Sigmoid colon (tissue), 6 donors: ENCODE measurements at regions not wholly inside any gene's neighbourhood (a gene's known extent, or its start where the extent isn't known, plus 50 kb on each side); places are given as distances from the start of the nearest gene placed in this dataset.

Experiments used
- DNase-seq: peaks from one replicate; pipeline ENCODE4 v3.0.0-alpha.2; 2019
- H3K27ac ChIP-seq, 4 donors: fragments of 200-600 bp; sonication (generic); one replicate each; pipeline ENCODE4 v1.5.1; 2016 to 2019; ENCODE audit warnings: mild to moderate bottlenecking in 1 of 4
- H3K27me3 ChIP-seq, 3 donors: fragments of 200-600 bp; sonication (generic); one replicate each; pipeline ENCODE4 v1.5.1; 2019; ENCODE audit warnings: mild to moderate bottlenecking in 1 of 3
- H3K36me3 ChIP-seq, 4 donors: fragments of 200-600 bp; sonication (generic); one replicate each; pipeline ENCODE4 v1.5.1; 2016 to 2019
- H3K4me1 ChIP-seq, 4 donors: fragments of 200-600 bp; sonication (generic); one replicate each; pipeline ENCODE4 v1.5.1; 2017 to 2019
- H3K4me3 ChIP-seq, 4 donors: fragments of 200-600 bp; sonication (generic); one replicate each; pipeline ENCODE4 v1.5.1; 2017 to 2019; ENCODE audit warnings: mild to moderate bottlenecking in 2 of 4, moderate library complexity in 1 of 4
- H3K9me3 ChIP-seq, 4 donors: fragments of 200-600 bp in 3 of 4; sonication (generic) in 3 of 4; one replicate each; pipeline versions ENCODE4 v1.5.1 to v1.6.1; 2013 to 2019
- EP300 ChIP-seq, 4 donors: sonication (generic); formaldehyde crosslinking; IDR thresholded peaks; one replicate each; pipeline ENCODE4 v1.6.1; 2017; ENCODE audit warnings: antibody characterized with exemption in 4 of 4
- POLR2A ChIP-seq, 2 donors: fragments of 450-650 bp; IDR thresholded peaks; one replicate each; pipeline ENCODE4 v1.6.1; 2016; ENCODE audit warnings: antibody characterized with exemption in 2 of 2, mild to moderate bottlenecking in 2 of 2, moderate library complexity in 2 of 2
- POLR2AphosphoS5 ChIP-seq, 4 donors: sonication (generic); formaldehyde crosslinking; IDR thresholded peaks; one replicate each; pipeline ENCODE4 v1.6.1; 2017; ENCODE audit warnings: antibody characterized with exemption in 4 of 4
- WGBS, 2 donors: extraction: QIAGEN DNeasy Blood & Tissue Kit; methylation state at CpG; one replicate each; pipeline ENCODE4 v1.1.7; 2013; 5-methylcytosine and 5-hydroxymethylcytosine counted together
- intact Hi-C: fragments of 100-400 bp; cut with DNase I; formaldehyde crosslinking; loops from one replicate; pipeline ENCODE4 v1.15.1; 2023
- TF ChIP-seq, protein P1 (sequence below), 4 experiments: fragments of 450-650 bp in 3 of 4; fragments of 200-600 bp in 1 of 4; IDR thresholded peaks; one replicate each; pipeline ENCODE4 v1.5.1; 2016 to 2019; ENCODE audit warnings: antibody characterized with exemption in 4 of 4, mild to moderate bottlenecking in 3 of 4, moderate library complexity in 2 of 4
- donor health status: healthy with polysubstance abuse.
- donor health status: healthy.

DNA sequence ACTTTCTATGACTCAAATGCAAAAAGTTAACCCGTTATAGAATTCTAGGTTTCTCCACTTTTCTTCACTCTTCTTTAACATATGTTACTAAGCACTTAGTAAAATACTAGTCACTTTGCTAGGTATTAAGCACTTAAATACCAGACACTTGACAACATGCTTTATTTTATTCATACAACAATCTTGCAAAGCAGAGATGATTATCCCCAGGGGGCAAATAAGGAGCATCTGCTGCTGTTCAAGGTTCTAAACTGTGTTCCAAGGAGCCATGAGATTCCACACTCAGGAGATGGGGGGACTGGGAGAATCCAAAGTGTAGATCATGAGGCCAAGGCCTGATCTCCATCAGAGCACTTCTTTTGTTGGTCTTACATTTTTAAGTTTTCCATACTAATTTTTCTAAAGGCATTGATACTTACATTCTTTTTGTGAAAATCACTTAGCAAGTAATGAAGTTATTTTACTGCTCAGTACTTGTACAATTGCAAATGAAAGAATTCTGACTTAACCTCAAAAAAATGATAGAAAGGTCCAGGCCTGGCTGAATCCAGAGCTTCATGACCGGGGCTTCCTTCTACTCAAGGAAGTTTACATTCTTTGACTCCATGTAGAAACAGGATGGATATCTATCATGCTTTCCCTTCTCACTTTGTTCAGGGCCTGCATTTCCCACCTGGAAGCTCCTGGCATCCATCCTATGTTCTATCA is 504.4 kb upstream of the WWC1 start:
- DNase-seq, result no peak
- Histone ChIP-seq H3K27me3 (no peaks in the 10 kb centered on the region), H3K4me3 (no peak overlapping the region), H3K9me3 (no peaks in the 10 kb centered on the region), H3K27ac (no peak overlapping the region), H3K36me3 (no peaks in the 10 kb centered on the region), H3K4me1 (peaks cover 0 to 9% (median 0%) of the 10 kb centered on the region in 4 donors)
- 75 to 82% methylated on average over 2 of the region's 2 CpGs for WGBS, 2 donors
- TF ChIP-seq, protein P1, sequence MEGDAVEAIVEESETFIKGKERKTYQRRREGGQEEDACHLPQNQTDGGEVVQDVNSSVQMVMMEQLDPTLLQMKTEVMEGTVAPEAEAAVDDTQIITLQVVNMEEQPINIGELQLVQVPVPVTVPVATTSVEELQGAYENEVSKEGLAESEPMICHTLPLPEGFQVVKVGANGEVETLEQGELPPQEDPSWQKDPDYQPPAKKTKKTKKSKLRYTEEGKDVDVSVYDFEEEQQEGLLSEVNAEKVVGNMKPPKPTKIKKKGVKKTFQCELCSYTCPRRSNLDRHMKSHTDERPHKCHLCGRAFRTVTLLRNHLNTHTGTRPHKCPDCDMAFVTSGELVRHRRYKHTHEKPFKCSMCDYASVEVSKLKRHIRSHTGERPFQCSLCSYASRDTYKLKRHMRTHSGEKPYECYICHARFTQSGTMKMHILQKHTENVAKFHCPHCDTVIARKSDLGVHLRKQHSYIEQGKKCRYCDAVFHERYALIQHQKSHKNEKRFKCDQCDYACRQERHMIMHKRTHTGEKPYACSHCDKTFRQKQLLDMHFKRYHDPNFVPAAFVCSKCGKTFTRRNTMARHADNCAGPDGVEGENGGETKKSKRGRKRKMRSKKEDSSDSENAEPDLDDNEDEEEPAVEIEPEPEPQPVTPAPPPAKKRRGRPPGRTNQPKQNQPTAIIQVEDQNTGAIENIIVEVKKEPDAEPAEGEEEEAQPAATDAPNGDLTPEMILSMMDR (IDR thresholded peaks at IDR 0.05), result no peak
- no peak for TF ChIP-seq POLR2AphosphoS5 (IDR thresholded peaks at IDR 0.05)
- TF ChIP-seq POLR2A (IDR thresholded peaks at IDR 0.05), result no peak
- no peak for TF ChIP-seq EP300 (IDR thresholded peaks at IDR 0.05)
- intact Hi-C loops, result no loop called here

DNA sequence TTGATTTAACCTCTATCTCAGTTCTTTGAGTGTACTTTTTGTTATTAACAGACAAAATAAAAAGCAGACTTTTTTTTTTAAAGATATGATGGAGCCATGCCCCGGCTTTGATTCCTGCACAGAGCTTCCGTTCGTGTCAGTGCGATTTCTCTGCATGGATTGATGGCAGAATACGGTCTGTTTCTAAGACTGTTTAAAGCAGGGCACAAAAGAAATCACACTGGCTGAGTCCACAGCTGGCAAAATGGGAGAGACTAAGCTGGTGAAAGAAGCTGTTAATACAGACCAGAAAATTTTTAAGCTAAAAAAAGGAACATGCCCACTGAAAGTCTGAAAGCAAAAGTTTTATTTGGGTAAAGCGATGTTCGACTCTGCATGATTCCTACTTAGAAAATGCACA is 501.4 kb upstream of the WWC1 start:
- DNase-seq, result no peak
- 93 to 94% methylated on average over 7 of the region's 7 CpGs for WGBS, 2 donors
- Histone ChIP-seq H3K27me3 (no peaks in the 10 kb centered on the region), H3K4me1 (peaks cover 0 to 9% (median 0%) of the 10 kb centered on the region in 4 donors), H3K9me3 (no peaks in the 10 kb centered on the region), H3K36me3 (no peaks in the 10 kb centered on the region), H3K4me3 (no peak overlapping the region), H3K27ac (no peak overlapping the region)
- intact Hi-C loops, result no loop called here
- TF ChIP-seq, protein P1 (IDR thresholded peaks at IDR 0.05), result no peak
- TF ChIP-seq EP300 (IDR thresholded peaks at IDR 0.05) (no peak), POLR2A (IDR thresholded peaks at IDR 0.05) (no peak), POLR2AphosphoS5 (IDR thresholded peaks at IDR 0.05) (no peak)

DNA sequence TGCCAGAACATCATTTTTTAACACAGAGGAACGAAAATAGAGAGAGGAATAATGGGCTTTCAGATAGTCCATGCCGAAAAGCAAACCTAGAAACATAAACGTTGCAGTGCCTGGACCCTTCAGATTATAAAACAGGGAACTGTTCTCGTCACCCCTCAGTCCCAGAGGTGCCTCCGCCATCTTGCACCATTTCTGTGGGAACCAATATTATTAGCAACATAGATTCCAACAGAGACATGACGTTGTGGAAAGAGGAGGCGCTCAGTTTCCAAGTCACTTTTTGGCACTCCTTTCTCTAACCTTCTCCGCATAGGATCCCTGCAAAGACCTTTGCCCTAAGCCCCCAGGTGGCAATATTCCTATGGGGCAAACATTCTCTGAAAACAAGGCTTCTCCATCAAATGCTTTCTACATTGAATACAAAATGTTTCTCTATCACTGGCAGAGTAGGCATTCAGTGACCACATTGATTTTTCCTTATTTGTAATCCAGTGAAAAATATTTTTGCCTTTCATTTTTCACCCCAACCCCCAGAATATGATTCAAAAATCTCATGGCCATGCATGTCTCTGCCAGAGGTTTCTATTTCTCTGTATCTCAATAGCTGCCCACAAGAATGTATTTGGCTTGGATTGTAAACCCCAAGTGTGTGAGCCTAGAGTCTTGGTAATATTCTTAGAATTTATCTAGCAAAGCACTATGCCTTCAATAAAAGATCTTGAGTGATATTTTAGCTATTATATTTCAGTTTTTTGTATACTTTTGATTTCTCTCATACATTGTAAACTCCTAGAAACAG is 500.8 kb upstream of the WWC1 start:
- Histone ChIP-seq H3K27me3 (no peaks in the 10 kb centered on the region), H3K4me1 (peaks cover 0 to 9% (median 0%) of the 10 kb centered on the region in 4 donors), H3K27ac (no peak overlapping the region), H3K36me3 (no peaks in the 10 kb centered on the region), H3K9me3 (no peaks in the 10 kb centered on the region), H3K4me3 (no peak overlapping the region)
- DNase-seq, result no peak
- intact Hi-C loops, result no loop called here
- 80 to 88% methylated on average over 8 of the region's 8 CpGs for WGBS, 2 donors
- TF ChIP-seq, protein P1 (IDR thresholded peaks at IDR 0.05), result no peak
- TF ChIP-seq POLR2AphosphoS5 (IDR thresholded peaks at IDR 0.05) (no peak), POLR2A (IDR thresholded peaks at IDR 0.05) (no peak), EP300 (IDR thresholded peaks at IDR 0.05) (no peak)

DNA sequence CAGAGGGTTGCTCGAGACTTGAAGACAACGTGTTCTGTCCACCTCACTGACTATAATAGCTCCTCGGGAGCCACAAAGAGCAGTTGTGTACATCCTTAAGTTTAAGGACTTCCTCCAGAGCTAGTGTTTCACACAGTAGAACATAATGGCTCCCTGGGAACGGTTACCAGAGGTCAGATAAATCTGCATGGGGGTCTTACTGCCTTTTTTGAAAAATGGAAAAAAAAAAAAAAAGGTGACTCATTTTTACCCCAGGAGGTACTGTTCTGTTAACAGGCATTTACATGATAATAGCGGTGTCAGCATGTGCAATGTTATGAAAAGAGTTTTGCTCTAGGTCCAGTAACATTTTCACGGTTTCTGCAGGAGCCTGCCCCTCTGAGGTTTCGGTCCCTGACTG is 498.9 kb upstream of the WWC1 start:
- no peaks in the 10 kb centered on the region for H3K9me3 ChIP-seq
- TF ChIP-seq, protein P1 (IDR thresholded peaks at IDR 0.05), result no peak
- TF ChIP-seq POLR2AphosphoS5 (IDR thresholded peaks at IDR 0.05) (no peak), POLR2A (IDR thresholded peaks at IDR 0.05) (no peak), EP300 (IDR thresholded peaks at IDR 0.05) (no peak)
- H3K27ac ChIP-seq, result no peak overlapping the region
- no peaks in the 10 kb centered on the region for H3K36me3 ChIP-seq
- no peak for DNase-seq
- peaks cover 0 to 9% (median 0%) of the 10 kb centered on the region in 4 donors for H3K4me1 ChIP-seq
- H3K4me3 ChIP-seq, result no peak overlapping the region
- intact Hi-C loops, result no loop called here
- WGBS, 2 donors, result 86% methylated on average over 7 of the region's 7 CpGs
- no peaks in the 10 kb centered on the region for H3K27me3 ChIP-seq
